HG03045 (cell line): ENCODE measurements at regions not wholly inside any gene's neighbourhood (a gene's known extent, or its start where the extent isn't known, plus 50 kb on each side); places are given as distances from the start of the nearest gene placed in this dataset.
A peak's percentile ranks its signal among the peaks of the same experiment; 100 is the strongest.

Experiments
- ATAC-seq: cut with Tn5 transposase; IDR thresholded peaks from one replicate; pipeline ENCODE4 v1.9.1; 2021; ENCODE audit warnings: mild to moderate bottlenecking, moderate library complexity; ENCODE audit not compliant: unreplicated experiment

- ATAC-seq, result no peak
These were observed 238.5 kb upstream of the ZC3H12C start for GRCh38 chr11:109854731-109855130.

GRCh38 chr11:109856928-109857327 is 236.3 kb upstream of the ZC3H12C start:
- no peak for ATAC-seq

- no peak for ATAC-seq
These were observed 235.6 kb upstream of the ZC3H12C start for GRCh38 chr11:109857637-109858036.

GRCh38 chr11:109858152-109858551 is 235.0 kb upstream of the ZC3H12C start:
- ATAC-seq, result no peak

- ATAC-seq, result no peak
These were observed 234.0 kb upstream of the ZC3H12C start for GRCh38 chr11:109859045-109859724.

GRCh38 chr11:109862835-109863234 is 230.4 kb upstream of the ZC3H12C start:
- no peak for ATAC-seq

- ATAC-seq, result peak; percentile 95
These were observed 229.0 kb upstream of the ZC3H12C start for GRCh38 chr11:109864151-109864661.

GRCh38 chr11:109864834-109865547 is 228.2 kb upstream of the ZC3H12C start:
- peak; percentile 14 for ATAC-seq

GRCh38 chr11:109865548-109866186 is 227.5 kb upstream of the ZC3H12C start:
- no peak for ATAC-seq

GRCh38 chr11:109867784-109868183 is 225.4 kb upstream of the ZC3H12C start:
- no peak for ATAC-seq

- no peak for ATAC-seq
These were observed 223.7 kb upstream of the ZC3H12C start for GRCh38 chr11:109869536-109869935.

GRCh38 chr11:109870297-109870696 is 222.9 kb upstream of the ZC3H12C start:
- ATAC-seq, result no peak

GRCh38 chr11:109877043-109877442 is 216.1 kb upstream of the ZC3H12C start:
- ATAC-seq, result no peak

GRCh38 chr11:109884501-109884900 is 208.7 kb upstream of the ZC3H12C start:
- no peak for ATAC-seq

GRCh38 chr11:109885006-109885405 is 208.2 kb upstream of the ZC3H12C start:
- ATAC-seq, result no peak

- no peak for ATAC-seq
These were observed 200.8 kb upstream of the ZC3H12C start for GRCh38 chr11:109892321-109892794.

- no peak for ATAC-seq
These were observed 198.9 kb upstream of the ZC3H12C start for GRCh38 chr11:109894242-109894641.

GRCh38 chr11:109898592-109898991 is 194.6 kb upstream of the ZC3H12C start:
- ATAC-seq, result no peak

- ATAC-seq, result no peak
These were observed 190.3 kb upstream of the ZC3H12C start for GRCh38 chr11:109902764-109903433.

- no peak for ATAC-seq
These were observed 181.7 kb upstream of the ZC3H12C start for GRCh38 chr11:109911488-109911887.

GRCh38 chr11:109914038-109914437 is 179.2 kb upstream of the ZC3H12C start:
- ATAC-seq, result no peak
